ENCODE measurements at regions not wholly inside any gene's neighbourhood (a gene's known extent, or its start where the extent isn't known, plus 50 kb on each side); places are given as distances from the start of the nearest gene placed in this dataset.
"Not testable (repeated sequence)": the region's sequence is repeated elsewhere in the genome, so short reads cannot be mapped to it uniquely, and the experiment has no call there.

- in situ Hi-C loops (cut with MboI; ENCODE audit: low sequenced_read_pairs), result not testable (repeated sequence)
Observed at GRCh38 chr17:33959098-33959497, 296.0 kb upstream of the CCL2 start.

DNA sequence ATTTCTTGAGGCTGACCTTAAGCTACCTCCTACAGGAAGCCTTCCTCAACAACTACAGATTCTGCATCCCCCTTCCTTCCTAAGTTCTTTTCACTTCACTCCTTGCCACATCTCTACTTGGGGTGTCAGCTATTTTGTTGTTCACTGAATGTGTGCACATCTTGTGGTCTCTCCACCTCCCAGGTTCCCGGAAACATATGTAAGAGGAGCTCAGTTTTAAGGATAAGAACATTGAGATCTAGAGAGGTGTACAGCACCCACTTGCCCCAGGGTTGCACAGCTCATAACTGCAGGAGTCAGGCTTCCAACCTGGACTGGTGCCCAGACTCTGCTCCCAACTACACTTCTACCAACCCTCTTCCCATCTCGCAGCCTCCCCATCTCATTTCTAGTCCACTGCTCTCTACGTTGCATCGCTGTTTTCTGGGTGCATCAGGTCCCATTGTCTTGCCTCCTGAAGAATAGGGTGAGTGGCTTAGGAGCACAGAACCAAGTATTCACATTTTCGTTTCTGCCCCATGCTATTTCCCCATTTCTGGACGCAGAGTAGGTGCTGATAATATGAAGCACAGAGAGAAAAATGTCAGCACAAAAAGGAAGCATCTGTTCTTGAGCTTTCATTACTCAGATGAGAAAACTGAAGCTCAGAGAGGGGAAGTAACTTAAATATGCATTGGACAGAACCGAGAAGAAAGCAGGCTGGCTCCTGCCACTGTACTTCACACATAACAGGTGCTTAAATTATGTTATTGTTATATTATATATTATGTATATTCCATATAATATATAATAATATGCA lies 292.0 kb upstream of the CCL2 start:
- in situ Hi-C loops (cut with MboI; ENCODE audit: low sequenced_read_pairs), result no loop called here

DNA sequence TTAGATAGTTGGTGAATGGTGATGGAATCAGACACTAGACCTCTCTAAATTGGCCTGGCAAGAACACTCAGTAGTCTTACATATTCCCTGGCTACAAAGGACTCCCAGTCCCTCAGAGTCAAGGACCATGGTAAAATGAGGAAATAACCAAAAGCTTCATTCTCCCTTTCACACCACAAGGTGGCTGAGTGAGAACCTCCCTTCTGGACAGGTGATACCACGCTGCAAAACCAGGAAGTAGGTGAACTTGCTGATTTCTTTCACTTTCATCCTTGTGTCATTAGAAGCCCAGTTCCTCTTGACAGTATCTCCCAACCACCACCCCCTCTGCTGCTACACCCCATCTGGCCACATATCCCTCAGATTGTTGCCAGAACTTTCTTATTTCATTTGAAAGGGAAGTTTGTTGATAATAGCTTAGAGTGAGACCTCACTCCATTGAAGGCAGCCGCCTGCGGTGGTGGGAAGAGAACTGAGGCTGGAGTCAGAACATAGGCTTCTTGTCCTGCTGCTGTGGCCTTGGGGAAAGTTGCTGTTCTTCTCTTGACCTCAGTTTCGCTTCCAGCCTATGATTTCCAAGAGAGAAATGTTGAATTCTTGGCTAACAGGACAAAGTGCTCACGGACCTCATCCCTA lies 290.6 kb upstream of the CCL2 start:
- in situ Hi-C loops (cut with MboI; ENCODE audit: low sequenced_read_pairs), result no loop called here

GRCh38 chr17:33966410-33967059 lies 288.6 kb upstream of the CCL2 start:
- in situ Hi-C loops (cut with MboI; ENCODE audit: low sequenced_read_pairs), result no loop called here

GRCh38 chr17:33967608-33968349 lies 287.3 kb upstream of the CCL2 start:
- in situ Hi-C loops (cut with MboI; ENCODE audit: low sequenced_read_pairs), result no loop called here

- in situ Hi-C loops (cut with MboI; ENCODE audit: low sequenced_read_pairs), result no loop called here
Observed at GRCh38 chr17:33968350-33969044, 286.6 kb upstream of the CCL2 start.

- in situ Hi-C loops (cut with MboI; ENCODE audit: low sequenced_read_pairs), result no loop called here
Observed at GRCh38 chr17:33970279-33970678, 284.8 kb upstream of the CCL2 start.

DNA sequence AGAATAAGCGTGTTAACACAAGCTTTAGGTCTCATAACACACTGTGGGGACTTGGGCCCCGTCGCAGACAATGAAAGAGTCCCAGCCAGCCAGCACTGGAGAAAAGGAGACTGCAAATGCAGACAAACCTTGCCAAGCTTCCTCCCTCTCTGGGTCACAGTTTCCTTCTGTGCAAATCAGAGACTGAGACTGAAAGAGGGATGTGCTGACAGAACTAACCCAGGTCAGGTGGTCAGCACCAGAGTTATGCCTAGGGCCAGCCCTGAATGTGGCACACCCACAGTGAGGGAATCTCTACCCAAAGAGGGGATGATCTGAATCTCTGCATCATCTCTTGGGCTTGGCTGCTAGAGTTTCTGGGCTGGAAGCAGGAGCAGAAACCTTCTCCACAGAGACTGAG lies 282.3 kb upstream of the CCL2 start:
- in situ Hi-C loops (cut with MboI; ENCODE audit: low sequenced_read_pairs), result no loop called here

- in situ Hi-C loops (cut with MboI; ENCODE audit: low sequenced_read_pairs), result no loop called here
Observed at GRCh38 chr17:33973491-33973890, 281.6 kb upstream of the CCL2 start.

DNA sequence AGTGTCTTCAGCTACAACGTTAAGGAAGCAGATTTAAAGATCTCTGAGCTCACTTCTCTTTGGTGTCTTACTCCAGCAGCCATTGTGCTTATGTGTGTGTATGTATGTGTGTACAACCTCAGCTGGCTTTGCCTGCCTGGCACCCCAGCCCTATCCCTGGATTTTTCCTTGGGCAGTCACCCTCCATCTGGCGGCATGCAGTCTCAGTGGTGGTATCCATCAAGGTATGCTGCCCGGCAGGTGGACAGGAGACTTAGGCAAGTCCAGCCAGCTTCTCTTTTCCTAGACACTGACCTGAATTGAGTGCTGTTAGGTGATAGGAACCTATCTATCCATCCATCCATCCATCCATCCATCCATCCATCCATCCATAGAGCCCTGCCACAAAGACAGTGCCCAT lies 280.8 kb upstream of the CCL2 start:
- in situ Hi-C loops (cut with MboI; ENCODE audit: low sequenced_read_pairs), result no loop called here

DNA sequence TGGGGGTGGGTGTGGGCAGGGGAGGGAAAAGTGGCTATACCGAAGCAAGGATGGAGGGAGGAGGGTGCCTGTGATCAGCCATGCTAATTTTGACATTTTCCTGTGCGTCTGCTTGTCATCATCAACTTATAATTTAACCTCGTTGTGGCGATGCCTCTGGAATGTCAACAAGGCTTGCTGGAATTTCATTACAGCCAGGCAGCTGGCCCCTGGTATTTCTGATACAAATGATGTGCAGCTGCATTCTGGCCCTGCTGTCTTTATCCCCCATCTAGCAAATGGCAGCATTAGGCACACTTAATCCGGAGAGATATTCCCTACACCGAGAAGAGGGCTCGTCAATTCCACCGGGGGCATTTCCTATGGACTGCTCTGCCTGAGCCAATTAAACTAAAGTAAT lies 278.3 kb upstream of the CCL2 start:
- in situ Hi-C loops (cut with MboI; ENCODE audit: low sequenced_read_pairs), result no loop called here

DNA sequence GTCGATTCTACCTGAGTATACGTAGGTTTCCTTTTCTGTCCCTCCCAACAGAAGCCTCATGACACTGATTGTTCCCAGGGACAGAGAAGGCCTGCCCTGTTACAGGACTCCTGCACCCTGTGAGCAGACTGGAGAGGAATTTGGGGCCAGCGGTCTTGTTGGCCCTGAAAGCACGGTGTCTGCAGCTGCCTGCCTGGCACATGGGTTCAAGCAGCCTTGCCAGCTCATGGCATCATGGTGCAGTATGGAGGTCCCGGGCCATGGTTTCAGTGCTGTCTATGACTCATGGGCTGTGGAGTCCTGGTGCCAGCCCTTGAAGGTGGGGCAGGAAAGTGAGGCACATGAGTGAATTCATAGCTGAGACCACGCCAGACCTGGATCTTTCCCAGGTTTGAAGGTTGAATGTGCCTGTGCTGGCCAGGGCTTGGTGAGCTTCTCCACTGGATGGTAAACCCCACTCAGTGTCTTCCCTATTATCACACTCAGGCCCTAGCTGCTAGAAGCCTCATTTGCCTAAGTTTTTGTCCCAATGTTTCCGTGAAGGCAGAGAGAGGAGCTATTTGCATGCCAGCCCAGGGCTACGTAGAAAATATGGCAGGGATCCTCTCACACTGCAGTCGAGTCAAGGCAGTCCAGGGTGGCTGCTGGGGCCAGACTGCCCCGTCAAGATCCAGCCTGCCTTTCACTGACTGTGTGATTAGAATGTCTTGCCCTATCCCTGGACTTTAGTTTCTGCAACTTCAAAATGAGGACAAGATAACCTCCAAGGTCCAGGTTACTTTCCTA lies 277.2 kb upstream of the CCL2 start:
- in situ Hi-C loops (cut with MboI; ENCODE audit: low sequenced_read_pairs), result no loop called here

DNA sequence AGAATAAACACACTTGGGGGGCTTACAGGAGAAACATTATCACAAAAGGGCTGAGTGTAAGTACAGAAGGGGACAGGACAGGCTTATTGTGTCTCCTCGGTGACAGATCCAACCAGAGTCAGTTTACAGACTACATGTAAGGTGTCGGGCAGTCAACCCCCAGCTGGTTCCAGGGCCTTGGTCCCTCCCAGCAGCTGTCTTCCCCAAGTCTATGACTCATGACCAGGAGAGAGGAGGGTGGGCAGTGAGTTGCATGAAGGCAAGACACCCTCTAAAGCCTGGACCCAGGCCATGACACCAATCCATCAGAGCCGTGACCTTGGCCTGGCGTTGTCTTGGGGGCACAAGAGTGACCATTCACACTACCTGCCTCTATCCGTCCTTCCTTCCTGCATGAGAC lies 276.2 kb upstream of the CCL2 start:
- in situ Hi-C loops (cut with MboI; ENCODE audit: low sequenced_read_pairs), result no loop called here

DNA sequence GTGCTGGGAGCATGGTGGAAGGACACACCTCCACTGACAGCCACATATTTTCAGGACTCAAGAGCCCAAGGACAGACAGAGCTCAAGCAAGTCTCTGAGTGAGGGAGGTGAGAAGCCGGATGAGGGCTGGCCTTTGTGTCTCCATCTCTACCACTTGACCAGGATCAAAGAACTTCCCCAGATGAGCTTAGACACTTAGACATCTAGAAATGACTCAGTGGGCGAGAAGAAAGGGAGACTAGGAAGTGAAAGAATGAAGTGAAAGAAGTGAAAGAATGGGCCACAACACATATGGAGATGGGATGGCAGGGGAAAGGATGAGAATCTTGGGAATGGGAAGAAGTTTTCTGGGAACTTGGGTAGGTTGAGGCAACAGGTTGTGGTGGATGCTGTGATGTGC lies 274.9 kb upstream of the CCL2 start:
- in situ Hi-C loops (cut with MboI; ENCODE audit: low sequenced_read_pairs), result no loop called here

GRCh38 chr17:33981711-33982601 lies 273.1 kb upstream of the CCL2 start:
- in situ Hi-C loops (cut with MboI; ENCODE audit: low sequenced_read_pairs), result no loop called here

DNA sequence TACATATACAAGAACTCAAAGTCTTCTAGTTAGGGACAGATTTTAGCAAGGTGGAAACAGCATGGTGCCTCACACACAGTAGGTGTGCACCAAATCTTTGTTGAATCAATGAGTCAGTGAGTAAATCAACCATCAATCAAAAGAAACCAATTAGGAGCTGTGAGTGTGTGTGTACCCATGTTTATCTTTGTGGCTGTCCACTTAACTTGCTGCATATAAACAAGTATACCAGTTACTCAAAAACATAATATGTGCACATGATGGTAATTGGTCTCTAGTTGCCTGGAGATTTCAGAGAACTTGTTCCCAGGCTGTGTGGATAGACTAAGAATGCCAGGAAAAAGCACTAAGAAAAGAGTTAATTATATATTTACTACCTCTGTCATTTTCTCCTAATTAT lies 272.2 kb upstream of the CCL2 start:
- in situ Hi-C loops (cut with MboI; ENCODE audit: low sequenced_read_pairs), result no loop called here

GRCh38 chr17:33983824-33984574 lies 271.1 kb upstream of the CCL2 start:
- in situ Hi-C loops (cut with MboI; ENCODE audit: low sequenced_read_pairs), result no loop called here

DNA sequence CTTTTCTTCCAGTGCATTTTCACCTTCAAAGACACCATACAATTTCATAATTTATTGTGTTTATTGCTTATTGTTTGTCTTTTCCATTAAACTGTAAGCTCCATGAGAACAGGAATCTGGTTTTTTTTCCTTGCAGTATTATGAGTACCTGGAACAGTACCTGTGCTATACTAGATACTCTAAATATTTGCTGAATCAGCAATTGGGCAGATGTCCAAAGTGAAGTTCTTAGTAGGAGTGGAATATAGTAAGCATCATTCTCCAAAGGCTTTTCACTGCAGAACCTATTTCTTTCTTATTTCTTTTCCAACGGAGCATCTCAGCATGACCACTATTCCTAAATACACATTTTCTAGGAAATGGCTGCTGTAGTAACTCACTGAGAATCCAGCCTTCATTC lies 269.0 kb upstream of the CCL2 start:
- in situ Hi-C loops (cut with MboI; ENCODE audit: low sequenced_read_pairs), result no loop called here
